ENCODE measurements at regions not wholly inside any gene's neighbourhood (a gene's known extent, or its start where the extent isn't known, plus 50 kb on each side); places are given as distances from the start of the nearest gene placed in this dataset.

DNA sequence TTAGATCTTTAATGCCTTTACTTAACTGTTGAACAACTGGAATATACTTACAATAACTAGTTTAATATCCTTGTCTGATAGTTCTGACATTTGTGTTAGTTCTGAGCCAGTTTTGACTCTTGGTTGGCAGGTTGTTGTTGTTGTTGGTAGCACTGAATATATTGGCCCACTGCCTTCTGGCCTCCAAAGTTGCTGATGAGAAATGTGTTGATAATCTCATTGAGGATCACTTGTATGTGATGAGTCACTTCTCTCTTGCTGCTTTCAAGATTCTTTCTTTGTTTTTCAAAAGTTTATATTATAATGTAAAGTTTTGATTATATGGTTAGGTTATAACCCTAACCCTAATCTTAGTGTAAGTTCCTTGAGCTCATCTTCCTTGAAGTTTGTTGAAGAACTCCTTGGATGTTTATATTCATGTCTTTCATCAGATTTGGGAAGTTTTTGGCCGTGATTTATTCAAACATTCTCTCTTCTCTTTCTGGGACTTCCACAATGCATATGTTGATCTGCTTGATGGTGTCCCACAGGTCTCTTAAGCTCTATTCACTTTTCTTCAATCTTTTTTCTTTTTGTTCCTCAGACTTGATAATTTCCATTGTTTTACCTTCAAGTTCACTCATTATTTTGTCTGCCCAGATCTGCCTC, 149.7 kb downstream of the FGF18 start:
- TF ChIP-seq, protein P1, sequence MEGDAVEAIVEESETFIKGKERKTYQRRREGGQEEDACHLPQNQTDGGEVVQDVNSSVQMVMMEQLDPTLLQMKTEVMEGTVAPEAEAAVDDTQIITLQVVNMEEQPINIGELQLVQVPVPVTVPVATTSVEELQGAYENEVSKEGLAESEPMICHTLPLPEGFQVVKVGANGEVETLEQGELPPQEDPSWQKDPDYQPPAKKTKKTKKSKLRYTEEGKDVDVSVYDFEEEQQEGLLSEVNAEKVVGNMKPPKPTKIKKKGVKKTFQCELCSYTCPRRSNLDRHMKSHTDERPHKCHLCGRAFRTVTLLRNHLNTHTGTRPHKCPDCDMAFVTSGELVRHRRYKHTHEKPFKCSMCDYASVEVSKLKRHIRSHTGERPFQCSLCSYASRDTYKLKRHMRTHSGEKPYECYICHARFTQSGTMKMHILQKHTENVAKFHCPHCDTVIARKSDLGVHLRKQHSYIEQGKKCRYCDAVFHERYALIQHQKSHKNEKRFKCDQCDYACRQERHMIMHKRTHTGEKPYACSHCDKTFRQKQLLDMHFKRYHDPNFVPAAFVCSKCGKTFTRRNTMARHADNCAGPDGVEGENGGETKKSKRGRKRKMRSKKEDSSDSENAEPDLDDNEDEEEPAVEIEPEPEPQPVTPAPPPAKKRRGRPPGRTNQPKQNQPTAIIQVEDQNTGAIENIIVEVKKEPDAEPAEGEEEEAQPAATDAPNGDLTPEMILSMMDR (IDR thresholded peaks at IDR 0.05 in 4 of 5, conservative IDR thresholded peaks at IDR 0.05 in 1 of 5), result no peak
- no peak for TF ChIP-seq POLR2A (IDR thresholded peaks at IDR 0.05)

Measured in gastrocnemius medialis (tissue), 4 donors.